ENCODE measurements at regions not wholly inside any gene's neighbourhood (a gene's known extent, or its start where the extent isn't known, plus 50 kb on each side); places are given as distances from the start of the nearest gene placed in this dataset.
A peak's percentile ranks its signal among the peaks of the same experiment; 100 is the strongest.

DNA sequence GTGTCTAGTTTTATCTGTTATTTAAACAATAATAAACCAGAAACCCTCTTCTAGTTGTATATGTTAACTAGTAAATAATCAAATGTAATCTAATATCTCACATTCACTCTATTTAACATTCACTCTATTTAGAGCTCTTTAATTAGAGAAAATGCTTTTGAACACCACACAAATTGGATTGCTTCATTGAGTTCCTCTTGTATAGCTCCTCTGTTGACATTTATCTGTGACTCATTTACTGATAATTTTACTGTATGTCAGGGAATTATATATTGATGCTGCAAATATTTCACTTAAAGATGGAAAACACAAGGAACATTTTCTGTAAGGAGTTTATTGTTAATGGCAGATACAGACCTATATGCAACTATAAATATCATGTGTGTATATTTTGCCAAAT lies 594.6 kb downstream of the COL12A1 start:
- H3K4me3 ChIP-seq (ENCODE audit: low read length): no peak overlapping the region
- peaks cover 42% of the 10 kb centered on the region for H3K4me1 ChIP-seq (ENCODE audit: control insufficient read depth, insufficient read depth, low read length)
- H3K4me2 ChIP-seq (ENCODE audit: low read length): no peak overlapping the region
- H3K27me3 ChIP-seq (ENCODE audit: control insufficient read depth, insufficient read depth, low read length): no peaks in the 10 kb centered on the region
- no peaks in the 10 kb centered on the region for H3K9me3 ChIP-seq (replicated peaks; ENCODE audit: low read length)
- no peak overlapping the region for H3K9ac ChIP-seq (ENCODE audit: low read depth, low read length)
- no peaks in the 10 kb centered on the region for H3K36me3 ChIP-seq (ENCODE audit: insufficient read depth, low read length)

DNA sequence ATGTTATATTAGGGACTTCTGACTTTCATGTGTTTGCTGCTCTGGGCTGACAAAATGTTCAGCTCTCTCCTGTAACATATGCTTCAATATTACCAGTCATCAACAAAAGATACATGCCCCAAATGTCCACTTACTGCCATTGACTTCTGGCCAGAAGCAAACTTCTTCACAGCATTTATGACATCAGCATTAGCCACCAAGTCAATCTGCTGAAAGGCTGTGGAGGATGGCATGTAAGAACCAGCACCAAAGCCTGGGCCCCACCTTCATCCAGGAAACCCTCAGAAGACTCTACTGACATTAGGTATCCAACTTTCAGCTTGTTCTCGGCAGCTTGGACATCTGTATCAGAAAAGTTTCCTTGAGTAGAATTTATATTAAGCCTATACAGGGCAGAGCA lies 595.5 kb downstream of the COL12A1 start:
- H3K9ac ChIP-seq (ENCODE audit: low read depth, low read length): no peak overlapping the region
- H3K36me3 ChIP-seq (ENCODE audit: insufficient read depth, low read length): no peaks in the 10 kb centered on the region
- H3K4me2 ChIP-seq (ENCODE audit: low read length): peak overlapping the region; percentile 5
- H3K9me3 ChIP-seq (replicated peaks; ENCODE audit: low read length): no peaks in the 10 kb centered on the region
- H3K4me3 ChIP-seq (ENCODE audit: low read length): no peak overlapping the region
- peaks cover 51% of the 10 kb centered on the region for H3K4me1 ChIP-seq (ENCODE audit: control insufficient read depth, insufficient read depth, low read length)
- H3K27me3 ChIP-seq (ENCODE audit: control insufficient read depth, insufficient read depth, low read length): no peaks in the 10 kb centered on the region

- Histone ChIP-seq H3K4me3 (ENCODE audit: low read length) (no peak overlapping the region), H3K9me3 (replicated peaks; ENCODE audit: low read length) (no peaks in the 10 kb centered on the region), H3K27me3 (ENCODE audit: control insufficient read depth, insufficient read depth, low read length) (no peaks in the 10 kb centered on the region), H3K4me2 (ENCODE audit: low read length) (peak overlapping the region; percentile 5), H3K4me1 (ENCODE audit: control insufficient read depth, insufficient read depth, low read length) (peaks cover 55% of the 10 kb centered on the region), H3K36me3 (ENCODE audit: insufficient read depth, low read length) (no peaks in the 10 kb centered on the region), H3K9ac (ENCODE audit: low read depth, low read length) (no peak overlapping the region)
Observed at GRCh38 chr6:74609871-74610270, 596.0 kb downstream of the COL12A1 start.

DNA sequence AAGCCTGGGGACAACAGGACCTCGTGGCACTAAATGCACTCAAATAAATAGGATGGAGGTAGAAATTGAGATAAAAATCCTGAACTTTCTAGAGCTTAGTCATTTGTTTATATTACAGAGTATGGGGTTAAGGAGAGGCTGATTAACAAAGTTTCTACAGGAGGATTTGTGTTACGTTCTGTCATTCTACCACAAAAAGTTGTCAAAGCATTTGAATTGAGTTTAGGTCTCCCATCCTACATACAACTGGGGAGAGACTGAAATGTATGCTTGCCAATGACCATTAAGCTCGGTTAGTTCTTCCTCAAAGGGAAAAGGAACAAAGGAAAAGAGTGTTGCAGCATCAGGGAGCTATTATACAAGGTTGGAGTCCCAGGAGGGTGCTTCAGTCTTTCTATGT lies 597.9 kb downstream of the COL12A1 start:
- peaks cover 73% of the 10 kb centered on the region for H3K4me1 ChIP-seq (ENCODE audit: control insufficient read depth, insufficient read depth, low read length)
- H3K9ac ChIP-seq (ENCODE audit: low read depth, low read length): no peak overlapping the region
- H3K4me2 ChIP-seq (ENCODE audit: low read length): peak overlapping the region; percentile 11
- H3K4me3 ChIP-seq (ENCODE audit: low read length): no peak overlapping the region
- no peaks in the 10 kb centered on the region for H3K36me3 ChIP-seq (ENCODE audit: insufficient read depth, low read length)
- H3K27me3 ChIP-seq (ENCODE audit: control insufficient read depth, insufficient read depth, low read length): no peaks in the 10 kb centered on the region
- no peaks in the 10 kb centered on the region for H3K9me3 ChIP-seq (replicated peaks; ENCODE audit: low read length)

DNA sequence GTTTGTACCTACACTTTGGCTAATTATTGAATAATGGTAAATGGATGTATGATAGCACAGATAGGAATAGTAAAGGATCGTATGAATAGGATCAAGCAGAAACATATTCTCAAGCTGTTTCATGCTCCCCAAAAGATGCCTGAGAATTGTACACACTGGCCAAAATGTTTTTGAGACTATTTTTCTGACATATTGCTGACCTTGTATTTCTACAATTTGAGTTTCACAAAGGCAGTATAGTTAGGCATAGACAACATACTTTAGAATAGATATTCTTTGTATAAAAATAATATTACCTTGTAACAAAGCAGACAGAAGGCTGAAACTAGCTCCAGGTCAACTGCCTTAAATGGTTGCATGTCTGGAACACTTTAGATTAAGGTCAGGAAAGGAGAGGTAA lies 598.4 kb downstream of the COL12A1 start:
- H3K9me3 ChIP-seq (replicated peaks; ENCODE audit: low read length): no peaks in the 10 kb centered on the region
- peaks cover 73% of the 10 kb centered on the region for H3K4me1 ChIP-seq (ENCODE audit: control insufficient read depth, insufficient read depth, low read length)

GRCh38 chr6:74606582-74607071 lies 599.2 kb downstream of the COL12A1 start:
- H3K4me3 ChIP-seq (ENCODE audit: low read length): peak overlapping the region; percentile 25

More for the DNA sequence above, 598.4 kb downstream of the COL12A1 start:
- Histone ChIP-seq H3K4me3 (ENCODE audit: low read length) (peak overlapping the region; percentile 21), H3K36me3 (ENCODE audit: insufficient read depth, low read length) (no peaks in the 10 kb centered on the region), H3K4me2 (ENCODE audit: low read length) (peak overlapping the region; percentile 64), H3K9ac (ENCODE audit: low read depth, low read length) (peak overlapping the region; percentile 67), H3K27me3 (ENCODE audit: control insufficient read depth, insufficient read depth, low read length) (no peaks in the 10 kb centered on the region)

GRCh38 chr6:74605922-74606581 lies 599.8 kb downstream of the COL12A1 start:
- peaks cover 77% of the 10 kb centered on the region for H3K4me1 ChIP-seq (ENCODE audit: control insufficient read depth, insufficient read depth, low read length)
- H3K4me2 ChIP-seq (ENCODE audit: low read length): peak overlapping the region; percentile 68
- H3K36me3 ChIP-seq (ENCODE audit: insufficient read depth, low read length): no peaks in the 10 kb centered on the region
- H3K9ac ChIP-seq (ENCODE audit: low read depth, low read length): peak overlapping the region; percentile 75
- no peaks in the 10 kb centered on the region for H3K27me3 ChIP-seq (ENCODE audit: control insufficient read depth, insufficient read depth, low read length)
- no peaks in the 10 kb centered on the region for H3K9me3 ChIP-seq (replicated peaks; ENCODE audit: low read length)
- H3K4me3 ChIP-seq (ENCODE audit: low read length): peak overlapping the region; percentile 25

More at GRCh38 chr6:74606582-74607071, 599.2 kb downstream of the COL12A1 start:
- Histone ChIP-seq H3K36me3 (ENCODE audit: insufficient read depth, low read length) (no peaks in the 10 kb centered on the region), H3K9me3 (replicated peaks; ENCODE audit: low read length) (no peaks in the 10 kb centered on the region), H3K4me2 (ENCODE audit: low read length) (peak overlapping the region; percentile 68), H3K27me3 (ENCODE audit: control insufficient read depth, insufficient read depth, low read length) (no peaks in the 10 kb centered on the region), H3K9ac (ENCODE audit: low read depth, low read length) (peak overlapping the region; percentile 75), H3K4me1 (ENCODE audit: control insufficient read depth, insufficient read depth, low read length) (peaks cover 73% of the 10 kb centered on the region)

DNA sequence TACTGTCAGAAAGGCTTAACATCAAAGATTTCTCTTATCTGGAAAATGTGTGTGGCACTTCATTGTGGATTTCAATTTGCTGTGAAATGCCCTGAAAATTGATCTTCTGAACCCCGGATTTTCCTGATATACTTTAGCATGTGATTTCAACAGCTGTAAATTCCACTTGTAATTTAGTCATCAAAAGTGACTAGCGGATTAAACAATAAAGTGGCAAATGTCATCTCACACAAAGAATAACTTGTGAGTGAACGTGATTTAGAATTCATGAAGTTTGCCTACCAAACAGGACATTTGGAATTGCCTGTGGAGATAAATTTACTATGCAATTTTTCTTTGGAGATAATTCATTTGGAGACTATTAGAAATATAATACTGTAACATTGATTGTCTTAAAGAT lies 601.6 kb downstream of the COL12A1 start:
- H3K9ac ChIP-seq (ENCODE audit: low read depth, low read length): no peak overlapping the region
- H3K4me1 ChIP-seq (ENCODE audit: control insufficient read depth, insufficient read depth, low read length): peaks cover 64% of the 10 kb centered on the region
- no peak overlapping the region for H3K4me2 ChIP-seq (ENCODE audit: low read length)
- no peaks in the 10 kb centered on the region for H3K27me3 ChIP-seq (ENCODE audit: control insufficient read depth, insufficient read depth, low read length)
- no peak overlapping the region for H3K4me3 ChIP-seq (ENCODE audit: low read length)
- H3K36me3 ChIP-seq (ENCODE audit: insufficient read depth, low read length): no peaks in the 10 kb centered on the region
- no peaks in the 10 kb centered on the region for H3K9me3 ChIP-seq (replicated peaks; ENCODE audit: low read length)

DNA sequence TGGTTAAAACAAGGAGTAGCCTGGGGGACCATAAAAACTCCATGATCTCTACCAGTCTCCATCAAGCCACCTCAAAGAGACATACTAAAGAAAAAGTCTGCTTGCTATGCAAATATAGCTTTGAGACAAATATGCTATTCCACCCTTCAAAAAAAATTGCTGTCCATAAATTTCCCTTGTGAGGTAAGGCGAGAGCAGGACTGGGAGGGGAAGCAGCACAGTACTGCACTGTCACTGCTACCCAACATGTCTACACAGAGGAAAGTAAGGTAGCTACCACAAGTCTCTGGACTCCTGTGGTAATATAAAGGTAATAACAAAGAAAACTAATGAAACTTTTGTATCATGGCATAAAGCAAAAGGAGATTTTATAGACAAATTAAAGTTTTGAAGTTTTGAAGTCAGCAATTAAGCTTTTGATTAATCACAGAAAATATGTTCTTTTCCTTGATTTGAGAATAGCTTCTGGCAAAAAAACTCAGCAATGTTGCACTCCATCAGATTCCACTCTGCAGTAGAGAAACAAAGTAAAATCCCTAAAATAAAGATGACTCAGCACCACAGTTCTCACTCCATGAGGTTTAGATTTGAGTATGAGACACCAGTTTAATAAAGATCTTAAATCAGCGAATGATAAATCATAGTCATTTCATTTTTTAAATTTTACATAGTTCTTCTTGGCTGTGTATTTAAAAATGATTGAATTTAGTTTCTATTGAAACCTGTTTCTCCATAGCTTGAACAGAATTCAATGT lies 602.4 kb downstream of the COL12A1 start:
- H3K4me2 ChIP-seq (ENCODE audit: low read length): no peak overlapping the region
- no peak overlapping the region for H3K9ac ChIP-seq (ENCODE audit: low read depth, low read length)
- H3K4me1 ChIP-seq (ENCODE audit: control insufficient read depth, insufficient read depth, low read length): peaks cover 65% of the 10 kb centered on the region
- no peaks in the 10 kb centered on the region for H3K9me3 ChIP-seq (replicated peaks; ENCODE audit: low read length)
- no peaks in the 10 kb centered on the region for H3K27me3 ChIP-seq (ENCODE audit: control insufficient read depth, insufficient read depth, low read length)
- H3K4me3 ChIP-seq (ENCODE audit: low read length): no peak overlapping the region
- H3K36me3 ChIP-seq (ENCODE audit: insufficient read depth, low read length): no peaks in the 10 kb centered on the region

DNA sequence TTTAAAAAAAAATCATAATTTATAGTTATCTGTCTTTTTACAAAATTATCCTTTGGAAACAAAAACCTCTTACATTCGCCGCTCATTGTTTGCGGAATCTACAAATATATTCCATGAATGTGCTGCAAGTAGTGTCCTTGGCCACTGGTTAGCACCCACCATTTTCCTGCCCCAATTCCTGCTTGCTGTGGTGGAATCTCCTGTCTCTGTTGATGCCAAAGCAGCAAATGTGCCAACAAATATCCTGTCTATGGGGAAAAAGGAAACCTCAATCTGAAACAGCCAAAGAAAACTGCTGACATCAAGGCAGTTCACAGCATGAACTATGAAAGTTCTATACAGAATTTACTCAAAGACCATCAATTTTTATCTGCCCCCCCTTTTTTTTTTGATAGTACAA lies 603.6 kb downstream of the COL12A1 start:
- Histone ChIP-seq H3K4me2 (ENCODE audit: low read length) (no peak overlapping the region), H3K9me3 (replicated peaks; ENCODE audit: low read length) (no peaks in the 10 kb centered on the region), H3K36me3 (ENCODE audit: insufficient read depth, low read length) (no peaks in the 10 kb centered on the region), H3K4me1 (ENCODE audit: control insufficient read depth, insufficient read depth, low read length) (peaks cover 59% of the 10 kb centered on the region), H3K27me3 (ENCODE audit: control insufficient read depth, insufficient read depth, low read length) (no peaks in the 10 kb centered on the region), H3K9ac (ENCODE audit: low read depth, low read length) (no peak overlapping the region), H3K4me3 (ENCODE audit: low read length) (no peak overlapping the region)

DNA sequence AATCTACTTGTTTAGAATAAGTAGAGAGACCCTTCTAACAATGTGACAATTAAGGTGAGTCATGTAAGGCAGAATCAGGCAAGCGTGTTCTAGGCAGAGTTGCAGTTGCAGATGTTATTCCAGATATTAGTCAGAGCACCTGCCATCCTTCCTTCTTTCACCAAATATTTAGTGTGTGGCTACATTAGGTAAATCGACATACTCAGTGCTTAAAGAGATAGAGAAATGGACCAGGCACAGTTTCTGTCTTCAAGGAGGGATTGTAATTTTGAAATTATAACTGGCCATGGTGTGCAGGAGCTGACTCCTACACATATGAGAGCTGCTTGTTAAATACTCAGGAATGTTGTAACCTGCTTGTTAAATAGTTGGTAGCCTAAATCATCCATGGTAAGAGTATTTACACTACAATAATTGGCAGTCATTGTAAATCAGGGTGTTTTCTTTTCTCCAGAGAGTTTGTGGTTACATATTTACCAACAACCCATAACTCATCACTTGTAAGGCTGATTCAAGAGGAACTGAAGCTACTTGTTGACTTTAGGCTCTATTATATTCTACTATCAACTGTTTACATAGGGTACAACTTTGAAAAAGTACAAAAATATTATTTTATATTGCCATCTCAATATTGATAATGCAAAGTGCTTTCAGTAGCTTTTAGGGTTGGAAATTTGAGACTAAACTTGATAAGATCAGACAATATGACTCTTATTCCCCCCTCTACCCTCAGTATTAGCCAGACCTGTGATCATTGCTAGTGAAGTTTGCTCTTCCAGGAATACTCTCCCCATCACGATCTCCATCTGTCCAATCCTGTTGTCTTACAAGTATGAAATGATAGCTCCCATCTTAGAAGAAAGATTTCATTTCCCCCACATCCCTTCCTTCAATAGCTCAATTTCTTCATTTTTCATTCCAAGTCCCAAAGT lies 607.1 kb downstream of the COL12A1 start:
- Histone ChIP-seq H3K9me3 (replicated peaks; ENCODE audit: low read length) (no peaks in the 10 kb centered on the region), H3K27me3 (ENCODE audit: control insufficient read depth, insufficient read depth, low read length) (no peaks in the 10 kb centered on the region), H3K36me3 (ENCODE audit: insufficient read depth, low read length) (no peaks in the 10 kb centered on the region), H3K4me2 (ENCODE audit: low read length) (no peak overlapping the region), H3K4me1 (ENCODE audit: control insufficient read depth, insufficient read depth, low read length) (peaks cover 26% of the 10 kb centered on the region), H3K9ac (ENCODE audit: low read depth, low read length) (no peak overlapping the region), H3K4me3 (ENCODE audit: low read length) (no peak overlapping the region)
